K562 (cell line): ENCODE measurements at regions not wholly inside any gene's neighbourhood (a gene's known extent, or its start where the extent isn't known, plus 50 kb on each side); places are given as distances from the start of the nearest gene placed in this dataset.

ENCODE experiments used
- ETS1 ChIP-seq: conservative IDR thresholded peaks from 2 replicates; pipeline ENCODE4 v1.6.1; 2011; ENCODE audit warnings: low read depth, mild to moderate bottlenecking, low read length; ENCODE audit not compliant: control insufficient read depth
- MAFG ChIP-seq: fragments of 450-650 bp; conservative IDR thresholded peaks from 2 replicates; pipeline ENCODE4 v1.6.1; 2016; ENCODE audit warnings: missing genetic modification characterization, missing compliant biosample characterization
- POLR2B ChIP-seq: fragments of 450-650 bp; IDR thresholded peaks from 2 replicates; pipeline ENCODE4 v1.6.1; 2018; ENCODE audit warnings: low read depth; ENCODE audit not compliant: partially characterized antibody
- RBM17 ChIP-seq: fragments of 200-400 bp; formaldehyde crosslinking; IDR thresholded peaks from 2 replicates; pipeline ENCODE4 v1.6.1; 2017; ENCODE audit warnings: low read depth, mild to moderate bottlenecking, low read length, borderline replicate concordance
- TAF7 ChIP-seq: fragments of 450-650 bp; IDR thresholded peaks from 2 replicates; pipeline ENCODE4 v1.6.1; 2016; ENCODE audit warnings: missing genetic modification characterization, missing compliant biosample characterization
- TF ChIP-seq, protein P1 (sequence below): sonication (generic); formaldehyde crosslinking; IDR thresholded peaks from 2 replicates; pipeline ENCODE4 v1.8.1; 2023; ENCODE audit warnings: mild to moderate bottlenecking, missing genetic modification reagents
- TF ChIP-seq, protein P2 (sequence below): fragments of 150-350 bp; IDR thresholded peaks from 2 replicates; pipeline ENCODE4 v1.6.1; 2014; ENCODE audit warnings: low read depth, mild to moderate bottlenecking, low read length, borderline replicate concordance
- TF ChIP-seq, protein P3 (sequence below): fragments of 250-450 bp; sonication (Bioruptor Pico); IDR thresholded peaks from 2 replicates; pipeline ENCODE4 v1.4.0; 2020; ENCODE audit warnings: mild to moderate bottlenecking, moderate library complexity

- TF ChIP-seq ETS1 = no peak
- TF ChIP-seq, protein P1, sequence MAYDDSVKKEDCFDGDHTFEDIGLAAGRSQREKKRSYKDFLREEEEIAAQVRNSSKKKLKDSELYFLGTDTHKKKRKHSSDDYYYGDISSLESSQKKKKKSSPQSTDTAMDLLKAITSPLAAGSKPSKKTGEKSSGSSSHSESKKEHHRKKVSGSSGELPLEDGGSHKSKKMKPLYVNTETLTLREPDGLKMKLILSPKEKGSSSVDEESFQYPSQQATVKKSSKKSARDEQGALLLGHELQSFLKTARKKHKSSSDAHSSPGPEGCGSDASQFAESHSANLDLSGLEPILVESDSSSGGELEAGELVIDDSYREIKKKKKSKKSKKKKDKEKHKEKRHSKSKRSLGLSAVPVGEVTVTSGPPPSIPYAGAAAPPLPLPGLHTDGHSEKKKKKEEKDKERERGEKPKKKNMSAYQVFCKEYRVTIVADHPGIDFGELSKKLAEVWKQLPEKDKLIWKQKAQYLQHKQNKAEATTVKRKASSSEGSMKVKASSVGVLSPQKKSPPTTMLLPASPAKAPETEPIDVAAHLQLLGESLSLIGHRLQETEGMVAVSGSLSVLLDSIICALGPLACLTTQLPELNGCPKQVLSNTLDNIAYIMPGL (CRISPR knock-in tag) = no peak
- TF ChIP-seq POLR2B = no peak
- TF ChIP-seq RBM17 = no peak
- no peak for TF ChIP-seq TAF7
- TF ChIP-seq MAFG (tag) = no peak
- TF ChIP-seq, protein P2, sequence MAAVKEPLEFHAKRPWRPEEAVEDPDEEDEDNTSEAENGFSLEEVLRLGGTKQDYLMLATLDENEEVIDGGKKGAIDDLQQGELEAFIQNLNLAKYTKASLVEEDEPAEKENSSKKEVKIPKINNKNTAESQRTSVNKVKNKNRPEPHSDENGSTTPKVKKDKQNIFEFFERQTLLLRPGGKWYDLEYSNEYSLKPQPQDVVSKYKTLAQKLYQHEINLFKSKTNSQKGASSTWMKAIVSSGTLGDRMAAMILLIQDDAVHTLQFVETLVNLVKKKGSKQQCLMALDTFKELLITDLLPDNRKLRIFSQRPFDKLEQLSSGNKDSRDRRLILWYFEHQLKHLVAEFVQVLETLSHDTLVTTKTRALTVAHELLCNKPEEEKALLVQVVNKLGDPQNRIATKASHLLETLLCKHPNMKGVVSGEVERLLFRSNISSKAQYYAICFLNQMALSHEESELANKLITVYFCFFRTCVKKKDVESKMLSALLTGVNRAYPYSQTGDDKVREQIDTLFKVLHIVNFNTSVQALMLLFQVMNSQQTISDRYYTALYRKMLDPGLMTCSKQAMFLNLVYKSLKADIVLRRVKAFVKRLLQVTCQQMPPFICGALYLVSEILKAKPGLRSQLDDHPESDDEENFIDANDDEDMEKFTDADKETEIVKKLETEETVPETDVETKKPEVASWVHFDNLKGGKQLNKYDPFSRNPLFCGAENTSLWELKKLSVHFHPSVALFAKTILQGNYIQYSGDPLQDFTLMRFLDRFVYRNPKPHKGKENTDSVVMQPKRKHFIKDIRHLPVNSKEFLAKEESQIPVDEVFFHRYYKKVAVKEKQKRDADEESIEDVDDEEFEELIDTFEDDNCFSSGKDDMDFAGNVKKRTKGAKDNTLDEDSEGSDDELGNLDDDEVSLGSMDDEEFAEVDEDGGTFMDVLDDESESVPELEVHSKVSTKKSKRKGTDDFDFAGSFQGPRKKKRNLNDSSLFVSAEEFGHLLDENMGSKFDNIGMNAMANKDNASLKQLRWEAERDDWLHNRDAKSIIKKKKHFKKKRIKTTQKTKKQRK = no peak
- TF ChIP-seq, protein P3, sequence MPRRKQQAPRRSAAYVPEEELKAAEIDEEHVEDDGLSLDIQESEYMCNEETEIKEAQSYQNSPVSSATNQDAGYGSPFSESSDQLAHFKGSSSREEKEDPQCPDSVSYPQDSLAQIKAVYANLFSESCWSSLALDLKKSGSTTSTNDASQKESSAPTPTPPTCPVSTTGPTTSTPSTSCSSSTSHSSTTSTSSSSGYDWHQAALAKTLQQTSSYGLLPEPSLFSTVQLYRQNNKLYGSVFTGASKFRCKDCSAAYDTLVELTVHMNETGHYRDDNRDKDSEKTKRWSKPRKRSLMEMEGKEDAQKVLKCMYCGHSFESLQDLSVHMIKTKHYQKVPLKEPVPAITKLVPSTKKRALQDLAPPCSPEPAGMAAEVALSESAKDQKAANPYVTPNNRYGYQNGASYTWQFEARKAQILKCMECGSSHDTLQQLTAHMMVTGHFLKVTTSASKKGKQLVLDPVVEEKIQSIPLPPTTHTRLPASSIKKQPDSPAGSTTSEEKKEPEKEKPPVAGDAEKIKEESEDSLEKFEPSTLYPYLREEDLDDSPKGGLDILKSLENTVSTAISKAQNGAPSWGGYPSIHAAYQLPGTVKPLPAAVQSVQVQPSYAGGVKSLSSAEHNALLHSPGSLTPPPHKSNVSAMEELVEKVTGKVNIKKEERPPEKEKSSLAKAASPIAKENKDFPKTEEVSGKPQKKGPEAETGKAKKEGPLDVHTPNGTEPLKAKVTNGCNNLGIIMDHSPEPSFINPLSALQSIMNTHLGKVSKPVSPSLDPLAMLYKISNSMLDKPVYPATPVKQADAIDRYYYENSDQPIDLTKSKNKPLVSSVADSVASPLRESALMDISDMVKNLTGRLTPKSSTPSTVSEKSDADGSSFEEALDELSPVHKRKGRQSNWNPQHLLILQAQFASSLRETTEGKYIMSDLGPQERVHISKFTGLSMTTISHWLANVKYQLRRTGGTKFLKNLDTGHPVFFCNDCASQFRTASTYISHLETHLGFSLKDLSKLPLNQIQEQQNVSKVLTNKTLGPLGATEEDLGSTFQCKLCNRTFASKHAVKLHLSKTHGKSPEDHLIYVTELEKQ = no peak
Observed at GRCh38 chr4:117357866-117358265, 272.5 kb upstream of the TRAM1L1 start (continued).
